B cell (primary cell): ENCODE measurements at regions not wholly inside any gene's neighbourhood (a gene's known extent, or its start where the extent isn't known, plus 50 kb on each side); places are given as distances from the start of the nearest gene placed in this dataset.

Experiments
- ATAC-seq: fragments of 200-7000 bp; cut with Tn5 transposase; one replicate; pipeline ENCODE4 v1.10.0; 2021; ENCODE audit warnings: low read depth, mild to moderate bottlenecking, moderate number of reproducible peaks, moderate library complexity
- CTCF ChIA-PET: fragments of 350-600 bp; sonication (Branson Sonifier 250); formaldehyde crosslinking; loops from one replicate; lab custom pipeline; 2021; ENCODE audit warnings: antibody characterized with exemption, inconsistent platforms; lab: Charles Lee
- POLR2A ChIA-PET: fragments of 350-600 bp; sonication (Branson Sonifier 250); formaldehyde crosslinking; loops from one replicate; lab custom pipeline; 2021; ENCODE audit warnings: antibody characterized with exemption; lab: Charles Lee
- DNase-seq: peaks from one replicate; pipeline ENCODE4 v3.0.0; 2013
- H2AFZ ChIP-seq: 2 replicates; pipeline ENCODE4 v1.6.1; 2012; ENCODE audit warnings: mild to moderate bottlenecking, low read depth, low read length; ENCODE audit not compliant: insufficient read depth, poor library complexity, severe bottlenecking
- H3K27ac ChIP-seq, 2 donors: 1 replicate in 1 of 2; 2 replicates in 1 of 2; pipeline ENCODE4 v1.5.1; 2012 to 2013; ENCODE audit warnings: low read length in 2 of 2, mild to moderate bottlenecking in 2 of 2, moderate library complexity in 1 of 2
- H3K27me3 ChIP-seq, 4 experiments: fragments of 200-600 bp in 1 of 4; sonication (generic) in 1 of 4; replicated peaks in 1 of 4; 1 replicate in 2 of 4; 2 replicates in 2 of 4; pipeline versions ENCODE4 v1.6.1 to v1.7.0; 2013 to 2016; ENCODE audit warnings: low read length in 3 of 4, mild to moderate bottlenecking in 2 of 4, mixed read lengths in 1 of 4, moderate library complexity in 1 of 4; ENCODE audit not compliant: insufficient read depth in 4 of 4, control insufficient read depth in 3 of 4; ENCODE audit errors: control extremely low read depth in 1 of 4
- H3K36me3 ChIP-seq, 2 experiments: replicated peaks in 1 of 2; 1 replicate in 1 of 2; 2 replicates in 1 of 2; pipeline versions ENCODE4 v1.6.1 to v1.7.1; 2013; ENCODE audit warnings: low read length in 1 of 2; ENCODE audit not compliant: insufficient read depth in 2 of 2, control insufficient read depth in 1 of 2; ENCODE audit errors: control extremely low read depth in 1 of 2, extremely low read depth in 1 of 2
- H3K4me1 ChIP-seq, 2 donors: fragments of 200-600 bp in 1 of 2; sonication (generic) in 1 of 2; 1 replicate in 1 of 2; 2 replicates in 1 of 2; pipeline versions ENCODE4 v1.5.1 to v1.6.1; 2013 to 2017; ENCODE audit warnings: low read length in 2 of 2; ENCODE audit not compliant: control insufficient read depth in 2 of 2, insufficient read depth in 2 of 2
- H3K4me2 ChIP-seq: replicated peaks from 2 replicates; pipeline ENCODE3; 2012; ENCODE audit warnings: mild to moderate bottlenecking, low read depth, low read length; ENCODE audit not compliant: poor library complexity, severe bottlenecking
- H3K4me3 ChIP-seq, 5 experiments: fragments of 200-600 bp in 1 of 5; sonication (generic) in 1 of 5; 1 replicate in 3 of 5; 2 replicates in 2 of 5; pipeline versions ENCODE4 v1.5.1 to v1.7.0; 2011 to 2016; ENCODE audit warnings: low read length in 4 of 5, mild to moderate bottlenecking in 4 of 5, low read depth in 2 of 5, control low read depth in 1 of 5, moderate library complexity in 1 of 5; ENCODE audit not compliant: insufficient read depth in 1 of 5; ENCODE audit errors: control extremely low read depth in 1 of 5, extremely low read depth in 1 of 5
- H3K79me2 ChIP-seq: fragments of 200-600 bp; sonication (generic); one replicate; pipeline ENCODE4 v1.6.0; 2016; ENCODE audit warnings: low read length; ENCODE audit not compliant: control insufficient read depth, insufficient read depth
- H3K9ac ChIP-seq: fragments of 200-600 bp; sonication (generic); 2 replicates; pipeline ENCODE4 v1.6.1; 2017; ENCODE audit warnings: mild to moderate bottlenecking, low read length, moderate library complexity
- H3K9me3 ChIP-seq, 3 donors: one replicate each; pipeline versions ENCODE4 v1.6.1 to v1.7.1; 2013; ENCODE audit warnings: low read length in 2 of 3; ENCODE audit not compliant: control insufficient read depth in 2 of 3, insufficient read depth in 1 of 3; ENCODE audit errors: control extremely low read depth in 1 of 3
- H4K20me1 ChIP-seq: 2 replicates; pipeline ENCODE4 v1.6.0; 2012; ENCODE audit warnings: mild to moderate bottlenecking, low read length; ENCODE audit not compliant: insufficient read depth, control insufficient read depth, poor library complexity, severe bottlenecking
- H3K27ac Mint-ChIP-seq: one replicate; pipeline ENCODE4 v1.8.0; 2021; ENCODE audit warnings: mixed read lengths
- H3K27me3 Mint-ChIP-seq: one replicate; pipeline ENCODE4 v1.8.0; 2021; ENCODE audit warnings: mixed read lengths
- H3K4me1 Mint-ChIP-seq: one replicate; pipeline ENCODE4 v1.8.0; 2021; ENCODE audit warnings: mixed read lengths
- H3K4me3 Mint-ChIP-seq: one replicate; pipeline ENCODE4 v1.8.0; 2021; ENCODE audit warnings: mixed read lengths
- H3K9me3 Mint-ChIP-seq: one replicate; pipeline ENCODE4 v1.8.0; 2022; ENCODE audit warnings: mixed read lengths; ENCODE audit not compliant: insufficient read depth
- CTCF ChIP-seq: fragments of 200-600 bp; IDR thresholded peaks from one replicate; pipeline ENCODE4 v1.8.0; 2022; ENCODE audit warnings: antibody characterized with exemption, mild to moderate bottlenecking
- EZH2 ChIP-seq: IDR thresholded peaks from 2 replicates; pipeline ENCODE4 v1.6.1; 2012; ENCODE audit warnings: borderline replicate concordance, low read depth, mild to moderate bottlenecking, moderate library complexity, low read length; ENCODE audit not compliant: insufficient read depth, poor library complexity, severe bottlenecking
- WGBS: methylation state at CpG from one replicate; pipeline ENCODE4 v1.1.5; 2013; ENCODE audit warnings: missing lambda C conversion rate; ENCODE audit not compliant: insufficient coverage; 5-methylcytosine and 5-hydroxymethylcytosine counted together
- intact Hi-C: fragments of 100-400 bp; cut with micrococcal nuclease; formaldehyde crosslinking; loops from one replicate; pipeline ENCODE4 v1.10.0; 2022

DNA sequence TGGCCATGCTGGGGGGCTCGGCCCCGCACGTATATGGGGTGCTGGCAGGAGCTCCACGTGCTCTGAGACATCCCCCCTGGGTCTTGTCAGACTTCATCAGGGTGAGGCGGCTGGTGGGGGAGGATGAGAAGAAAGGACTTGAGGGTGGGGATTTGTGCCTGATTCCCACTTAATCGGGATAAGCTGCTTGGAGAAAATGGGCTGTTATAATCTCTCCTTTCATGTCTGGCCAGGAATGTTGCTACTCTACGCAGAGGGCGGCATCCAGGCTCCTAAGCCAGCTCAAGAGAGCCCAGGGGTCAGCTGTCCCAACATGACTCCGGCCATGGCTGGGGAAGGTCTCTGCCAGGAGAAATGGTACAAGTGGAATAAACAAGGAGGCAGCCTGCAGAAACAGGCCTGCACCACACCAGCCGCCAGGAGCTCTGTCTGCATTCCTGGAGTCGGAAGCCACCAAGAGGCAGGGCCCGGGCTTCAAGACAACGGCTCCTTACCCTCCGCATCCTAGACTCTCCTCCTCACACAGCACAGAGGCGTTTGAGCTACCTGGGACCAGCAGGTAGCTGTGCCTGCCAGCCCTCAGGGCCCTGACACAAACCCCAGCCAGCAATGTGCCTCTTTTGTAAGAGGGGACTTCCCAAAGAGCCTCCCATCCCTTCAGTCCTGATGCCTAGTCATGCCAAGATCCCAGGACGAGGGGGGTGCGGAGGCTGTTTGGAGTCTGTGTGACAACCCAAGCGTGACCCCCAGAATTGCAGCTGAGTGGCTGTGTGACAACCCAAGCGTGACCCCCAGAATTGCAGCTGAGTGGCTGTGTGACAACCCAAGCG is 195.8 kb upstream of the DIO3 start:
- H3K4me2 ChIP-seq: no peak overlapping the region
- peaks cover 0 to 5% (median 1%) of the 10 kb centered on the region in 4 experiments for H3K27me3 ChIP-seq

More for the DNA sequence above, 195.8 kb upstream of the DIO3 start:
- Histone ChIP-seq H3K36me3 (no peaks in the 10 kb centered on the region), H3K9me3 (peaks cover 0 to 37% (median 0%) of the 10 kb centered on the region in 3 donors), H3K4me1 (peaks cover 20 to 29% of the 10 kb centered on the region in 2 donors), H3K27ac (no peak overlapping the region), H3K4me3 (no peak overlapping the region), H4K20me1 (no peaks in the 10 kb centered on the region), H3K79me2 (no peaks in the 10 kb centered on the region), H3K9ac (no peak overlapping the region), H2AFZ (no peak overlapping the region)
- Mint-ChIP-seq H3K27me3 (peaks cover 14% of the 10 kb centered on the region), H3K9me3 (no peaks in the 10 kb centered on the region), H3K4me3 (no peak overlapping the region), H3K4me1 (peaks cover 27% of the 10 kb centered on the region), H3K27ac (no peak overlapping the region)
- ATAC-seq (no peak), DNase-seq (no peak)
- no peak for TF ChIP-seq EZH2
- no peak for TF ChIP-seq CTCF
- intact Hi-C loops: no loop called here
- 78% methylated on average over 19 of the region's 20 CpGs for whole genome bisulfite sequencing
- ChIA-PET CTCF (no interaction called here), POLR2A (no interaction called here)
